Large intestine (tissue), 3 donors: ENCODE measurements at regions not wholly inside any gene's neighbourhood (a gene's known extent, or its start where the extent isn't known, plus 50 kb on each side); places are given as distances from the start of the nearest gene placed in this dataset.

Source experiments
- DNase-seq, 2 donors: peaks; one replicate each; pipeline versions ENCODE4 v3.0.0 to v3.0.0-alpha.2; 2013
- H3K27ac ChIP-seq: one replicate; pipeline ENCODE4 v1.5.1; 2013; ENCODE audit warnings: low read length
- H3K27me3 ChIP-seq: 2 replicates; pipeline ENCODE4 v1.6.1; 2013; ENCODE audit warnings: low read length; ENCODE audit not compliant: control insufficient read depth, insufficient read depth
- H3K36me3 ChIP-seq: 2 replicates; pipeline ENCODE4 v1.6.1; 2013; ENCODE audit warnings: low read length; ENCODE audit not compliant: control insufficient read depth, insufficient read depth
- H3K4me1 ChIP-seq: one replicate; pipeline ENCODE4 v1.6.1; 2013; ENCODE audit warnings: low read length; ENCODE audit not compliant: control insufficient read depth, insufficient read depth
- H3K4me3 ChIP-seq: one replicate; pipeline ENCODE4 v1.5.1; 2013; ENCODE audit warnings: low read length
- H3K9me3 ChIP-seq: one replicate; pipeline ENCODE4 v1.6.1; 2013; ENCODE audit warnings: mild to moderate bottlenecking, low read depth, low read length, moderate library complexity; ENCODE audit not compliant: control insufficient read depth
- WGBS: methylation state at CpG from one replicate; pipeline ENCODE4 v1.1.5; 2013; ENCODE audit warnings: low lambda C conversion rate; ENCODE audit not compliant: insufficient coverage; 5-methylcytosine and 5-hydroxymethylcytosine counted together

DNA sequence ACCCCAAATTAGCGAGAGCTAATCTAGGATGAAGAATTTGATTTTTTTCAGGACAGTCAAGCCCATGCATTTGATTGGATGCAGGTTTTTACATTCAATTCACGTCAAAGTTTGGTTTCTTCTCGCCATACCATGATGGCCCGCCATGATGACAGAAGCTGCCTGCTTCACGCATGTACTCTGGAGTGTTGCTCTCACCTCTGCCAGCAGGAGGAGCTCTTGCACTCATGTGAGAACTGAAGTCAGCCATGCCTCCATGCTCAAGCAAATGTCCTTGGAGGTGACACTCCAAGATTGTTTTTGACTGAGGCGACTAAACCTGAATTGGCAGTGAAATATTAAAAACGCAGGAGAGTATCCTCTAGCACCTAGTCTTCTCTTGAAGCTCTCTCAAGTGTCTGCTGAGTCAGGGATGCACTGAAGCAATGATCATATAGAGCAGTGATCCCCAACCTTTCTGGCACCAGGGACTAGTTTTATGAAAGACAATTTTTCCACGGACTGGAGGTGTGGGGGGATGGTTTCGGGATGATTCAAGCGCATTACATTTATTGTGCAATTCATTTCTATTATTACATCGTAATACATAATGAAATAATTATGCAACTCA, 120.9 kb downstream of the SAMMSON start:
- H3K27ac ChIP-seq: no peak overlapping the region
- H3K4me3 ChIP-seq: no peak overlapping the region
- no peaks in the 10 kb centered on the region for H3K27me3 ChIP-seq
- DNase-seq: peak; percentile 30 to 34
- H3K4me1 ChIP-seq: no peaks in the 10 kb centered on the region
- H3K9me3 ChIP-seq: no peaks in the 10 kb centered on the region
- no peaks in the 10 kb centered on the region for H3K36me3 ChIP-seq
- WGBS: no CpG with 5 or more reads among the region's 11 CpGs

- Histone ChIP-seq H3K4me3 (no peak overlapping the region), H3K36me3 (no peaks in the 10 kb centered on the region), H3K27ac (no peak overlapping the region), H3K27me3 (no peaks in the 10 kb centered on the region), H3K4me1 (no peaks in the 10 kb centered on the region), H3K9me3 (no peaks in the 10 kb centered on the region)
- no peak for DNase-seq
- WGBS: no CpG with 5 or more reads among the region's 1 CpG
Measured at GRCh38 chr3:70127192-70127591, 127.7 kb downstream of the SAMMSON start.

DNA sequence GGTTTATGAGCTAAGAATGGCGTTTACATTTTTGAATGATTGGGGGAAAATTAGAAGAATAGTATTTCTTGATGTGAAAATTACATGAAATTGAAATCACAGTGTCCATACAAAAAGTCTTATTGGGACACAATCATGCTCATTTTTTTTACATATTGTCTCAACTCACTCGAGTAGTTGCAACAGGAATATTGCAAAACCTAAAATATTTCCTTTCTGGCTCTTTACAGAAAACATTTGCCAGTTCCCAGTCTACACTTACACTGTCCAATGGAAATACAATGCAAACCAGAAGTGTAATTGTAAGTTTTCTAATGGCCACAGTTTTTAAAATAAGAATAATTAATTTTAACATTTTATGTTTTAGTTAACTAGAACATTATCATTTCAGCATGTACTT, 137.8 kb downstream of the SAMMSON start:
- H3K4me1 ChIP-seq: no peaks in the 10 kb centered on the region
- H3K4me3 ChIP-seq: no peak overlapping the region
- no peak overlapping the region for H3K27ac ChIP-seq
- no peaks in the 10 kb centered on the region for H3K27me3 ChIP-seq
- no CpG with 5 or more reads among the region's 2 CpGs for WGBS
- DNase-seq: no peak
- no peaks in the 10 kb centered on the region for H3K36me3 ChIP-seq
- H3K9me3 ChIP-seq: no peaks in the 10 kb centered on the region

- no peaks in the 10 kb centered on the region for H3K9me3 ChIP-seq
- H3K27me3 ChIP-seq: no peaks in the 10 kb centered on the region
- no peak for DNase-seq
- H3K4me1 ChIP-seq: no peaks in the 10 kb centered on the region
- H3K27ac ChIP-seq: no peak overlapping the region
- H3K4me3 ChIP-seq: no peak overlapping the region
- no peaks in the 10 kb centered on the region for H3K36me3 ChIP-seq
- WGBS: 0% methylated on average over 1 of the region's 1 CpG
Measured at GRCh38 chr3:70138606-70139005, 139.1 kb downstream of the SAMMSON start.
